OCI-LY1 (cell line): ENCODE measurements at regions not wholly inside any gene's neighbourhood (a gene's known extent, or its start where the extent isn't known, plus 50 kb on each side); places are given as distances from the start of the nearest gene placed in this dataset.

ENCODE experiments used
- EZH2 ChIP-seq: fragments of 200-600 bp; sonication (generic), shearing (Covaris generic); IDR thresholded peaks from 2 replicates; pipeline ENCODE4 v1.8.0; 2017; ENCODE audit warnings: borderline replicate concordance, mixed run types, mild to moderate bottlenecking, antibody characterized with exemption, low read length, moderate library complexity, mixed read lengths
- TF ChIP-seq, protein P1 (sequence below): fragments of 200-600 bp; sonication (generic), shearing (Covaris generic); IDR thresholded peaks from 2 replicates; pipeline ENCODE4 v1.5.1; 2017; ENCODE audit warnings: mild to moderate bottlenecking, antibody characterized with exemption, low read length, moderate library complexity, mixed read lengths

DNA sequence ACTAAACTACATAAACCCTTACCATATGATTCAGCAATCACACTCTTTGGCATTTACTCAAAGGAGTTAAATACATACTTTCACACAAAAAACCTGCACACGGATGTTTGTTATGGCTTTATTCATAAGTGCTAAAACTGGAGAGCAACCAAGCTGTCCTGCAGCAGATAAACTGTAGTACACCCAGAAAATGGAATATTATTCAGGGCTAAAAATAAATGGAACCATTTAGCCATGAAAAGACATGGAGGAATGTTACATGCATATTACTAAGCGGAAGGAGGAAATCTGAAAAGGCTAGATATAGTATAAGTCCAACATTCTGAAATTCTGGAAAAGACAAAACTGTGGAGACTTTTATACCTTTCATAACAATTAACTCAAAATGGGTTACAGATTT lies 73.6 kb upstream of the PHACTR3 start:
- TF ChIP-seq, protein P1, sequence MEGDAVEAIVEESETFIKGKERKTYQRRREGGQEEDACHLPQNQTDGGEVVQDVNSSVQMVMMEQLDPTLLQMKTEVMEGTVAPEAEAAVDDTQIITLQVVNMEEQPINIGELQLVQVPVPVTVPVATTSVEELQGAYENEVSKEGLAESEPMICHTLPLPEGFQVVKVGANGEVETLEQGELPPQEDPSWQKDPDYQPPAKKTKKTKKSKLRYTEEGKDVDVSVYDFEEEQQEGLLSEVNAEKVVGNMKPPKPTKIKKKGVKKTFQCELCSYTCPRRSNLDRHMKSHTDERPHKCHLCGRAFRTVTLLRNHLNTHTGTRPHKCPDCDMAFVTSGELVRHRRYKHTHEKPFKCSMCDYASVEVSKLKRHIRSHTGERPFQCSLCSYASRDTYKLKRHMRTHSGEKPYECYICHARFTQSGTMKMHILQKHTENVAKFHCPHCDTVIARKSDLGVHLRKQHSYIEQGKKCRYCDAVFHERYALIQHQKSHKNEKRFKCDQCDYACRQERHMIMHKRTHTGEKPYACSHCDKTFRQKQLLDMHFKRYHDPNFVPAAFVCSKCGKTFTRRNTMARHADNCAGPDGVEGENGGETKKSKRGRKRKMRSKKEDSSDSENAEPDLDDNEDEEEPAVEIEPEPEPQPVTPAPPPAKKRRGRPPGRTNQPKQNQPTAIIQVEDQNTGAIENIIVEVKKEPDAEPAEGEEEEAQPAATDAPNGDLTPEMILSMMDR = no peak
- TF ChIP-seq EZH2 = no peak
